Uterus (tissue), 3 donors: ENCODE measurements at regions not wholly inside any gene's neighbourhood (a gene's known extent, or its start where the extent isn't known, plus 50 kb on each side); places are given as distances from the start of the nearest gene placed in this dataset.

Experiments
- DNase-seq, 2 donors: peaks; one replicate each; pipeline ENCODE4 v3.0.0-alpha.2; 2019 to 2020
- H3K27ac ChIP-seq, 2 donors: fragments of 200-600 bp; sonication (generic); 1 replicate in 1 of 2; 2 replicates in 1 of 2; pipeline ENCODE4 v1.5.1; 2016 to 2018
- H3K27me3 ChIP-seq, 2 donors: fragments of 200-600 bp; sonication (generic); one replicate each; pipeline ENCODE4 v1.5.1; 2018 to 2019; ENCODE audit warnings: control low read depth in 1 of 2
- H3K36me3 ChIP-seq, 2 donors: fragments of 200-600 bp; sonication (generic); one replicate each; pipeline ENCODE4 v1.5.1; 2019; ENCODE audit warnings: control low read depth in 1 of 2
- H3K4me1 ChIP-seq, 2 donors: fragments of 200-600 bp; sonication (generic); one replicate each; pipeline ENCODE4 v1.5.1; 2018 to 2019; ENCODE audit warnings: control low read depth in 1 of 2
- H3K4me3 ChIP-seq, 2 donors: fragments of 200-600 bp; sonication (generic); 1 replicate in 1 of 2; 2 replicates in 1 of 2; pipeline ENCODE4 v1.5.1; 2018 to 2019; ENCODE audit warnings: mild to moderate bottlenecking in 1 of 2
- H3K9me3 ChIP-seq, 2 donors: fragments of 200-600 bp; sonication (generic); one replicate each; pipeline ENCODE4 v1.5.1; 2019; ENCODE audit warnings: control low read depth in 1 of 2
- CTCF ChIP-seq, 4 experiments: fragments of 200-600 bp in 2 of 4; fragments of 450-650 bp in 2 of 4; sonication (generic) in 2 of 4; IDR thresholded peaks; one replicate each; pipeline ENCODE4 v1.5.1; 2016 to 2019; ENCODE audit warnings: antibody characterized with exemption in 4 of 4, mild to moderate bottlenecking in 2 of 4, moderate library complexity in 1 of 4
- POLR2A ChIP-seq, 2 donors: fragments of 450-650 bp; IDR thresholded peaks; one replicate each; pipeline ENCODE4 v1.6.1; 2016; ENCODE audit warnings: antibody characterized with exemption in 2 of 2, mild to moderate bottlenecking in 1 of 2, moderate library complexity in 1 of 2
- intact Hi-C: fragments of 100-400 bp; cut with DNase I; formaldehyde crosslinking; loops from one replicate; pipeline ENCODE4 v1.15.1; 2023; ENCODE audit warnings: low total_unique reads
- donor health status: DM: yes; HTN: yes; CAD: no.

- Histone ChIP-seq H3K4me3 (peak overlapping the region in 1 of 2 donors; percentile 5), H3K27me3 (no peaks in the 10 kb centered on the region), H3K27ac (peak overlapping the region; percentile 61 to 70), H3K36me3 (no peaks in the 10 kb centered on the region), H3K9me3 (no peaks in the 10 kb centered on the region), H3K4me1 (no peaks in the 10 kb centered on the region)
- TF ChIP-seq CTCF (IDR thresholded peaks at IDR 0.05), result no peak
- TF ChIP-seq POLR2A (IDR thresholded peaks at IDR 0.05), result no peak
- DNase-seq, result peak in 1 of 2 donors; percentile 74
- intact Hi-C loops, result no loop called here
Observed at GRCh38 chr6:150683320-150683719, 83.6 kb downstream of the PLEKHG1 start.

GRCh38 chr6:150684161-150684560 is 84.5 kb downstream of the PLEKHG1 start:
- DNase-seq, result no peak
- no peaks in the 10 kb centered on the region for H3K36me3 ChIP-seq
- intact Hi-C loops, result no loop called here
- H3K9me3 ChIP-seq, result no peaks in the 10 kb centered on the region
- H3K4me1 ChIP-seq, result no peaks in the 10 kb centered on the region
- no peaks in the 10 kb centered on the region for H3K27me3 ChIP-seq
- TF ChIP-seq POLR2A (IDR thresholded peaks at IDR 0.05) (no peak), CTCF (IDR thresholded peaks at IDR 0.05) (no peak)
- peak overlapping the region in 1 of 2 donors; percentile 5 for H3K4me3 ChIP-seq
- peak overlapping the region; percentile 61 to 70 for H3K27ac ChIP-seq

GRCh38 chr6:150684714-150685459 is 85.2 kb downstream of the PLEKHG1 start:
- no peak for TF ChIP-seq CTCF (IDR thresholded peaks at IDR 0.05)
- Histone ChIP-seq H3K27ac (peak overlapping the region; percentile 61 to 70), H3K4me3 (no peak overlapping the region)

GRCh38 chr6:150685860-150686259 is 86.2 kb downstream of the PLEKHG1 start:
- no peak for TF ChIP-seq POLR2A (IDR thresholded peaks at IDR 0.05)
- peak in 2 of 4 experiments; percentile 15 to 25 for TF ChIP-seq CTCF (IDR thresholded peaks at IDR 0.05)
- H3K36me3 ChIP-seq, result no peaks in the 10 kb centered on the region
- H3K27ac ChIP-seq, result peak overlapping the region; percentile 6 to 36
- no peaks in the 10 kb centered on the region for H3K4me1 ChIP-seq
- H3K27me3 ChIP-seq, result no peaks in the 10 kb centered on the region
- H3K4me3 ChIP-seq, result no peak overlapping the region
- DNase-seq, result peak in 1 of 2 donors; percentile 28
- intact Hi-C loops, result no loop called here
- no peaks in the 10 kb centered on the region for H3K9me3 ChIP-seq

More at GRCh38 chr6:150684714-150685459, 85.2 kb downstream of the PLEKHG1 start:
- peak in 1 of 2 donors; percentile 59 for DNase-seq
- Histone ChIP-seq H3K4me1 (no peaks in the 10 kb centered on the region), H3K27me3 (no peaks in the 10 kb centered on the region), H3K9me3 (no peaks in the 10 kb centered on the region), H3K36me3 (no peaks in the 10 kb centered on the region)
- intact Hi-C loops, result no loop called here

GRCh38 chr6:150686566-150686965 is 86.9 kb downstream of the PLEKHG1 start:
- Histone ChIP-seq H3K4me1 (no peaks in the 10 kb centered on the region), H3K4me3 (no peak overlapping the region), H3K27ac (peak overlapping the region; percentile 36 to 44), H3K9me3 (no peaks in the 10 kb centered on the region), H3K36me3 (no peaks in the 10 kb centered on the region), H3K27me3 (no peaks in the 10 kb centered on the region)
- intact Hi-C loops, result no loop called here
- DNase-seq, result no peak
- TF ChIP-seq CTCF (IDR thresholded peaks at IDR 0.05) (no peak), POLR2A (IDR thresholded peaks at IDR 0.05) (no peak)
